NCI-H69 (cell line): ENCODE measurements at regions not wholly inside any gene's neighbourhood (a gene's known extent, or its start where the extent isn't known, plus 50 kb on each side); places are given as distances from the start of the nearest gene placed in this dataset.

Experiments
- DNase-seq: peaks from one replicate; lab custom pipeline; 2025; lab: John Stamatoyannopoulos, UW

- no peak for DNase-seq
Measured at GRCh38 chr11:101211407-101211975, 81.9 kb upstream of the PGR start.

- no peak for DNase-seq
Measured at GRCh38 chr11:101202614-101203013, 73.0 kb upstream of the PGR start.

- no peak for DNase-seq
Measured at GRCh38 chr11:101199416-101199815, 69.8 kb upstream of the PGR start.

- DNase-seq: no peak
Measured at GRCh38 chr11:101195294-101195693, 65.7 kb upstream of the PGR start.

- no peak for DNase-seq
Measured at GRCh38 chr11:101188801-101189200, 59.2 kb upstream of the PGR start.

- DNase-seq: no peak
Measured at GRCh38 chr11:101188173-101188572, 58.6 kb upstream of the PGR start.

- DNase-seq: no peak
Measured at GRCh38 chr11:101187748-101188147, 58.1 kb upstream of the PGR start.

GRCh38 chr11:101185985-101186384, 56.4 kb upstream of the PGR start:
- no peak for DNase-seq

- DNase-seq: no peak
Measured at GRCh38 chr11:101182467-101182866, 52.9 kb upstream of the PGR start.

GRCh38 chr11:101180481-101180880, 50.9 kb upstream of the PGR start:
- DNase-seq: no peak
